ENCODE measurements at regions not wholly inside any gene's neighbourhood (a gene's known extent, or its start where the extent isn't known, plus 50 kb on each side); places are given as distances from the start of the nearest gene placed in this dataset.

DNA sequence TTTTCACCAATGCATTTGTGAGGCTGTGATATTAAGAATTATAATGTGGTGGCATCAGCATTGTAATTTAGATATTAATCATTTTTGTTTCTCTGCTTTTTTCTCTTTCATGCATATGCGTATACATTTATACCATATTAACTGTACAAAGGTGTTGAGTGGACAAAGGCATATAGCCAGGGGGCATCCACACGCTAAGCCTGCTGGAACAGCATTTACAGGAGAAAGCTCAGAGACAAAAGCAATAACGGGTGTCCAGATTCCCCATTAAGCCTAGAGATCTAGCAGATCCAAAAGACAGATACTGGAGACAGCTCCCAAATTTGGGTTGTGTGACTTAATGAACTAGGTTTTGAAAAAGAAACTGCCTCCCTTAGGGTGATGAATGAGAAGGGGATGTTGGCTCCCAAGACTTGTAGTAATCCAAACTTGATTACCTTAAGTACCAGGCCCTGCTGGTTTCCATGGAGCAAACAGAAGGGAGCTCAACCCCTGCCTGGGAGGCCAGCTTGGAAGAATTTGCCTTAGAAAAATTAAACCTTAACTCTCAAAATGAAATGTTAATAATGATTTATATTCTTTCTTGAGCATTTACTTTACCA is 181.9 kb downstream of the SLC6A15 start:
- TF ChIP-seq L3MBTL2 (conservative IDR thresholded peaks at IDR 0.05), result no peak
- no peak for TF ChIP-seq FOXM1 (IDR thresholded peaks at IDR 0.05; ENCODE audit: borderline replicate concordance)
- TF ChIP-seq, protein P1, sequence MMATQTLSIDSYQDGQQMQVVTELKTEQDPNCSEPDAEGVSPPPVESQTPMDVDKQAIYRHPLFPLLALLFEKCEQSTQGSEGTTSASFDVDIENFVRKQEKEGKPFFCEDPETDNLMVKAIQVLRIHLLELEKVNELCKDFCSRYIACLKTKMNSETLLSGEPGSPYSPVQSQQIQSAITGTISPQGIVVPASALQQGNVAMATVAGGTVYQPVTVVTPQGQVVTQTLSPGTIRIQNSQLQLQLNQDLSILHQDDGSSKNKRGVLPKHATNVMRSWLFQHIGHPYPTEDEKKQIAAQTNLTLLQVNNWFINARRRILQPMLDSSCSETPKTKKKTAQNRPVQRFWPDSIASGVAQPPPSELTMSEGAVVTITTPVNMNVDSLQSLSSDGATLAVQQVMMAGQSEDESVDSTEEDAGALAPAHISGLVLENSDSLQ (IDR thresholded peaks at IDR 0.05), result no peak
- no peak for TF ChIP-seq FOXK2 (IDR thresholded peaks at IDR 0.05)
